Mucosa of stomach (tissue), 1 donor: ENCODE measurements at regions not wholly inside any gene's neighbourhood (a gene's known extent, or its start where the extent isn't known, plus 50 kb on each side); places are given as distances from the start of the nearest gene placed in this dataset.
"Not testable (repeated sequence)": the region's sequence is repeated elsewhere in the genome, so short reads cannot be mapped to it uniquely, and the experiment has no call there.

Experiments
- H3K27me3 ChIP-seq: one replicate; pipeline ENCODE4 v1.7.0; 2013; ENCODE audit warnings: mild to moderate bottlenecking, low read length; ENCODE audit not compliant: control insufficient read depth, insufficient read depth
- H3K36me3 ChIP-seq: one replicate; pipeline ENCODE4 v1.7.0; 2013; ENCODE audit warnings: low read length; ENCODE audit not compliant: control insufficient read depth, insufficient read depth
- H3K4me1 ChIP-seq: one replicate; pipeline ENCODE4 v1.7.0; 2013; ENCODE audit warnings: mild to moderate bottlenecking, low read length; ENCODE audit not compliant: control insufficient read depth, insufficient read depth
- H3K4me3 ChIP-seq: one replicate; pipeline ENCODE4 v1.7.0; 2013; ENCODE audit warnings: low read length
- H3K9ac ChIP-seq: one replicate; pipeline ENCODE4 v1.7.0; 2013; ENCODE audit warnings: mild to moderate bottlenecking, low read length, moderate library complexity
- H3K9me3 ChIP-seq: one replicate; pipeline ENCODE4 v1.7.0; 2013; ENCODE audit warnings: mild to moderate bottlenecking, low read length, moderate library complexity; ENCODE audit not compliant: control insufficient read depth
- donor health status: Pancreatic carcinoma.

- H3K9ac ChIP-seq, H3K4me1 ChIP-seq, H3K4me3 ChIP-seq, H3K36me3 ChIP-seq, H3K27me3 ChIP-seq, H3K9me3 ChIP-seq: not testable (repeated sequence)
Measured at GRCh38 chr3:75446948-75447347, 217.2 kb upstream of the FRG2C start.

GRCh38 chr3:75453328-75453727 lies 210.8 kb upstream of the FRG2C start:
- not testable (repeated sequence) for H3K4me1 ChIP-seq, H3K27me3 ChIP-seq, H3K4me3 ChIP-seq, H3K36me3 ChIP-seq, H3K9ac ChIP-seq, H3K9me3 ChIP-seq

GRCh38 chr3:75453839-75454238 lies 210.3 kb upstream of the FRG2C start:
- H3K27me3 ChIP-seq, H3K4me3 ChIP-seq, H3K9ac ChIP-seq, H3K9me3 ChIP-seq, H3K4me1 ChIP-seq, H3K36me3 ChIP-seq: not testable (repeated sequence)

- H3K9me3 ChIP-seq, H3K4me1 ChIP-seq, H3K36me3 ChIP-seq, H3K27me3 ChIP-seq, H3K9ac ChIP-seq, H3K4me3 ChIP-seq: not testable (repeated sequence)
Measured at GRCh38 chr3:75474530-75474929, 189.6 kb upstream of the FRG2C start.

- not testable (repeated sequence) for H3K4me1 ChIP-seq, H3K4me3 ChIP-seq, H3K36me3 ChIP-seq, H3K9me3 ChIP-seq, H3K9ac ChIP-seq, H3K27me3 ChIP-seq
Measured at GRCh38 chr3:75496600-75496999, 167.5 kb upstream of the FRG2C start.

GRCh38 chr3:75500357-75500756 lies 163.8 kb upstream of the FRG2C start:
- not testable (repeated sequence) for H3K9ac ChIP-seq, H3K36me3 ChIP-seq, H3K4me3 ChIP-seq, H3K9me3 ChIP-seq, H3K4me1 ChIP-seq, H3K27me3 ChIP-seq

GRCh38 chr3:75502171-75502570 lies 162.0 kb upstream of the FRG2C start:
- H3K9me3 ChIP-seq, H3K4me1 ChIP-seq, H3K27me3 ChIP-seq, H3K36me3 ChIP-seq: not testable (repeated sequence)
- Histone ChIP-seq H3K4me3 (peak overlapping the region; percentile 14), H3K9ac (peak overlapping the region; percentile 51)

- Histone ChIP-seq H3K9ac (peak overlapping the region; percentile 51), H3K4me3 (peak overlapping the region; percentile 19)
- not testable (repeated sequence) for H3K9me3 ChIP-seq, H3K36me3 ChIP-seq, H3K27me3 ChIP-seq, H3K4me1 ChIP-seq
Measured at GRCh38 chr3:75502769-75503756, 161.1 kb upstream of the FRG2C start.

- Histone ChIP-seq H3K4me1 (peaks cover 5% of the 10 kb centered on the region), H3K9me3 (no peaks in the 10 kb centered on the region), H3K27me3 (no peaks in the 10 kb centered on the region), H3K4me3 (no peak overlapping the region), H3K9ac (no peak overlapping the region), H3K36me3 (no peaks in the 10 kb centered on the region)
Measured at GRCh38 chr3:75506603-75507002, 157.5 kb upstream of the FRG2C start.

GRCh38 chr3:75507956-75508355 lies 156.2 kb upstream of the FRG2C start:
- H3K9ac ChIP-seq, H3K4me3 ChIP-seq, H3K36me3 ChIP-seq, H3K27me3 ChIP-seq, H3K9me3 ChIP-seq, H3K4me1 ChIP-seq: not testable (repeated sequence)

GRCh38 chr3:75527657-75528056 lies 136.5 kb upstream of the FRG2C start:
- not testable (repeated sequence) for H3K27me3 ChIP-seq, H3K36me3 ChIP-seq, H3K9ac ChIP-seq, H3K4me3 ChIP-seq, H3K4me1 ChIP-seq, H3K9me3 ChIP-seq

- not testable (repeated sequence) for H3K36me3 ChIP-seq, H3K9me3 ChIP-seq, H3K27me3 ChIP-seq, H3K4me3 ChIP-seq, H3K9ac ChIP-seq, H3K4me1 ChIP-seq
Measured at GRCh38 chr3:75552095-75552494, 112.0 kb upstream of the FRG2C start.

- not testable (repeated sequence) for H3K4me3 ChIP-seq, H3K9ac ChIP-seq, H3K9me3 ChIP-seq, H3K4me1 ChIP-seq, H3K36me3 ChIP-seq, H3K27me3 ChIP-seq
Measured at GRCh38 chr3:75564427-75564826, 99.7 kb upstream of the FRG2C start.
